HG02943 (cell line): ENCODE measurements at regions not wholly inside any gene's neighbourhood (a gene's known extent, or its start where the extent isn't known, plus 50 kb on each side); places are given as distances from the start of the nearest gene placed in this dataset.

Experiments used
- ATAC-seq: cut with Tn5 transposase; IDR thresholded peaks from one replicate; pipeline ENCODE4 v1.9.1; 2021; ENCODE audit warnings: mild to moderate bottlenecking, low read depth, moderate library complexity; ENCODE audit not compliant: unreplicated experiment

DNA sequence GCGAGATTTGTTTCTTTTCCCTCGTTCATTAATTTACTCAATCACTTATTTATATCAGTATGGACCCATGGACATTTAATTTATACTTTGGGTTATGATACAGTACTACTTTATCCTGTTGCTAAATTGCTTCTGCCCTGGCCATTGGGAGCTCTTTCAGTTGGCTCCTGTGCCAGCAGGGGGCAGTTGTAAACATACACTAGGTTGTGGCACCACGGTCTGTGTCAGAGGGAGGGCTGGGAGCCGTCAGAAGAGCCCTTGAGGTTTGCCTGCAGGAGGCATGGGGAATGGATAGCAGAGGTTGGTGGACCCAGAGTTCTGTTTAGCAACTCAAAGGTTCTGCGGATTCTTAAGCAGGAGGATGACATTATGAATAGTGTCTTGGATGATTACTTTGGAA, 94.3 kb downstream of the ERCC5 start:
- no peak for ATAC-seq

DNA sequence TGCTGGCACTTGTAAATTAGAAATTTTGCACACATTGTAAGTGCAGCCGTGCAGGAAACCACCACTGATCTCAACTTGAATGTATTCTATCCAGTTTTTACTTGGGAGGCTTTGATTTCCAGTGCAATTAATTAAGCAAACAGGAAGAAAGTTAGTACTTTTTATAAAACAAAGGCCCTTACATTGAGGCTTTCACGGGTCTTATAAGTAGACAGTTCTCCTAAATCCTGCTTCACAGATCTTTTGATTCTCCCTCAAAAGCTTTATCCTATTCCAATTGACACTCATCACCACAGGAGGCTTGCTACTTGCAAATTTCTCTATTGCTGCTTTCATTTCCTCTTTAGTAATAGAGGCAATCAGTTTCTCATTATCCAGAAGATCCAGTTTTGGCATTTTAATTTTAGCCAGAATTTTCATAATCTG, 90.1 kb downstream of the ERCC5 start:
- ATAC-seq = no peak

DNA sequence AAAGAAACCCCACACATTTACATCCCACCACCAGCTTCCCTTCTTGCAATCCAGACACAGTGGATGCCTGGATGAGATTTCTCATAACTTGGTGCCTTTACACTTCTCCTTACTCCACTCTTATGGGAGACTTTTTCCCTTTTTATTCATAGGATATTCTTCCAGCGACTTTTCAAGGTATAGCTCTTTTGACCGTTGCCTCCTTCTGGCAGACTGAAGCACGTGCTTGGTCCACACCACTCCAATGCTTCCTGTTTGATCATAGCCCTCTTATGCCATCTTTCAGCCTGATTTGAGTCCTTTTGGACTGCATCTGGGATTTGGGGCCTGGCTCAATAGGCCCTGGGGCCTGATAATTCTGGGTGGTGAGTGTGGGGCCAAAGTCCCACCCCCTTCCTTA, 87.7 kb downstream of the ERCC5 start:
- no peak for ATAC-seq

DNA sequence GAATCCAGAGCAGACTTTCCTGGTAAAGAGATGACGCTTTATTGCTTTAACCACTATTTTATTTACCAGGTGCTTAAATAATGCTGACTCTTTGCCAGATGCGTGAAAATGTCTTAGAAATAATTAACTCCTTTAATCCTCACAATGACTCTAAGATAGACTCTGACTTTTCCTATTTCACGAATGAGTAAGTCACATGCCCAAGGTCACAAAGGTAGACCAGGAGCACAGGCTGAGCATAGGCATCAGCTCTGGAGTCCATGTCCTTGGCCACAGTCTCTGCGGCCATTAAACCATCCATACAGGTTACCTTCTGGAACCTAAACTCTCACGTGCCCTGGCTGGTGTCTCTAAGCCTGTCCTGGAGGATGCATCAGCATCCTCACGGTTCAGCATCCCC, 87.3 kb downstream of the ERCC5 start:
- no peak for ATAC-seq

DNA sequence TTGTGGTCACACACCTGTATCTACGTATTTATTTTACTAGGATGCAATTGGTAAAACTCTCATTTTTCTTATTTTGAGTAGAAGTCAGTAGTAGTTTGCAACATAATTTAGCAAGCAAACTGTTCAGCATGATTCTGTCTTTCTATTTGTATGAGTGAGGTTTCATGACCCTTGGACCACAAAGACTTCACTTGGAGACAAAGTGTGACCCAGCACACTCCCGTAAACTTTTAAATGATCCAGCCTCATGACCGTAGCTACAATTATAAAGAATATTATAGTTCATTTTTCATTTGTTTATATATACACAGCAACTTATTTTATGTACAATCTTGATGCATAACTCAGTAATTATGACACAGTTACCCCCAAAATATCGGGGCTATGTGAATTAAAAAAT, 86.5 kb downstream of the ERCC5 start:
- no peak for ATAC-seq

DNA sequence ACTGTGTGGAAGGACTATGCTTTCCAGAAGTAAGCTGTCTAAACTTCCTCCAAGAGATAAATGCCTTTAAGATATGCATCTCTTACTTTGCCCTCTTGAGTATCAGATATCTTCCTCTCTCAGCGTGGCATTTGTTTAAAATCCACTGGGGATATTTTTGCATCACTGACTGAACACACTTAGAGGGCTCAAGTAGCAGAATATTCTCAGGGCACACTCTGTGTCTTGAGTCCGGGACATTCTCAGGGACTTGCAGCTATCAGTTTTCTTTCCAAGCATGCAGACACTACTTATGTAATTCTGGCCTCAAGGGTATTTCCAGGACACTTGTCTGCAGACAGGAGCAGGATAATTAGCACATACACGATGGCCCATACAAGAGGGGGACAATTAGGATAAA, 84.7 kb downstream of the ERCC5 start:
- no peak for ATAC-seq

DNA sequence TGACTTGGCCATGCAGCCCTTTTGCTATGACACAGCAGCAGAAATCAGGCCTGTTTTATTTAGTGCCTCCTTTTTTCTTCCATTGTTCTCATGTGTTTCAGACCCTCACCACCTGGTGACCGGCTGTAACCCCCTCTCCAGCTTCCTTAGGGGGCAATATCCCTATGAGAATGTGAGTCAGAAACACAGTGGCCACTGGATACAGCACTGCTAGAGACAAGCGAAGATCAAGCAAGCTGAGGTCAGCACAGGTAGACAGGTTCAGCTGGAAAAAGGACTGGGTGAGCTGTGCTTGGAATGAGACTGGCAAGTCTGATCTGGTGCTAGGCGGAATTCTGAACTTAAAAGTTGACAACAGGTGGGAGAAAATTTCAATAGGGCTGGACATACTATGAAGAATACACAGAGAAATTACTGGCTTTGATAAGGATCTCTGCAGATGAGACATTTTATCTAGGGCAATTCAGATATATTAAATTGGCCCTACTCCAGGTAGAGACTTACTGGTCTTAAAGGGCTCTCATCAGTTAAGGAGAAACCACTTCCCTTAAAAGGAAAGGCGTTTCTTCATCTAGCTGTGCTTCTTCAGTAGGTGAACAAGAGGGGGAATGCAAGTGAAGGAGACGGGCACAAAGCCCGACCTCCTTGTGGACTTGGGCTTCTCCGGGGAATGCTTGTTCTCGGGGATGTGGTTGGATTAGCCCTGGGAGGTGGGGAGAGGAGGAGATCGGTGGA, 83.3 kb downstream of the ERCC5 start:
- no peak for ATAC-seq
